IMR-90 (cell line): ENCODE measurements at regions not wholly inside any gene's neighbourhood (a gene's known extent, or its start where the extent isn't known, plus 50 kb on each side); places are given as distances from the start of the nearest gene placed in this dataset.

ENCODE experiments used
- ATAC-seq: fragments of 200-7000 bp; cut with Tn5 transposase; 2 replicates; pipeline ENCODE4 v1.9.1; 2020; ENCODE audit warnings: low read depth, mild to moderate bottlenecking, moderate library complexity
- BruUV-seq: library from RNA; stranded (reverse); fragments of 400-500 nt; replicated peaks from 2 replicates; lab custom pipeline; 2021; lab: Mats Ljungman, UMichigan
- CTCF ChIA-PET: fragments of 300-600 bp; formaldehyde crosslinking; extraction: SDS; loops from one replicate; lab custom pipeline; 2021; ENCODE audit warnings: antibody characterized with exemption; lab: Yijun Ruan, JAX
- POLR2A ChIA-PET: fragments of 300-600 bp; sonication (Branson Sonifier 250); formaldehyde crosslinking; loops from one replicate; lab custom pipeline; 2022; ENCODE audit warnings: antibody characterized with exemption; ENCODE audit not compliant: unreplicated experiment; lab: Charles Lee
- DNase-seq: peaks from one replicate; pipeline ENCODE4 v3.0.0; 2013
- H2AFZ ChIP-seq: replicated peaks from 2 replicates; pipeline ENCODE3; 2013; ENCODE audit warnings: low read length, mild to moderate bottlenecking; ENCODE audit not compliant: poor library complexity
- H2AK5ac ChIP-seq: 2 replicates; pipeline ENCODE4 v1.6.1; 2013; ENCODE audit warnings: low read depth, low read length, inconsistent platforms
- H2AK9ac ChIP-seq: replicated peaks from 2 replicates; pipeline ENCODE3; 2013; ENCODE audit warnings: mild to moderate bottlenecking, low read depth, low read length, moderate library complexity; ENCODE audit not compliant: poor library complexity
- H2BK120ac ChIP-seq: 2 replicates; pipeline ENCODE4 v1.6.1; 2013; ENCODE audit warnings: low read depth, low read length, inconsistent platforms
- H2BK15ac ChIP-seq: 3 replicates; pipeline ENCODE4 v1.6.1; 2013; ENCODE audit warnings: low read depth, low read length, inconsistent platforms
- H2BK20ac ChIP-seq: 2 replicates; pipeline ENCODE4 v1.6.1; 2013; ENCODE audit warnings: low read depth, mild to moderate bottlenecking, inconsistent platforms, low read length, moderate library complexity
- H2BK5ac ChIP-seq: 2 replicates; pipeline ENCODE4 v1.6.1; 2013; ENCODE audit warnings: mild to moderate bottlenecking, low read depth, low read length, inconsistent platforms; ENCODE audit not compliant: poor library complexity, severe bottlenecking
- H3K14ac ChIP-seq: replicated peaks from 2 replicates; pipeline ENCODE4 v1.6.1; 2013; ENCODE audit warnings: low read depth, low read length, inconsistent platforms
- H3K18ac ChIP-seq: 2 replicates; pipeline ENCODE4 v1.6.1; 2013; ENCODE audit warnings: low read depth, low read length, control low read depth
- H3K23ac ChIP-seq: 2 replicates; pipeline ENCODE4 v1.6.1; 2013; ENCODE audit warnings: low read depth, low read length, inconsistent platforms
- H3K27ac ChIP-seq: 2 replicates; pipeline ENCODE4 v1.5.1; 2013; ENCODE audit warnings: mild to moderate bottlenecking, control low read depth, low read length; ENCODE audit not compliant: insufficient read depth
- H3K27me3 ChIP-seq: 2 replicates; pipeline ENCODE4 v1.6.1; 2013; ENCODE audit warnings: low read length; ENCODE audit not compliant: control insufficient read depth, insufficient read depth
- H3K36me3 ChIP-seq: 2 replicates; pipeline ENCODE4 v1.6.1; 2013; ENCODE audit warnings: low read length, mixed read lengths; ENCODE audit not compliant: control insufficient read depth, insufficient read depth
- H3K4ac ChIP-seq: 2 replicates; pipeline ENCODE4 v1.6.1; 2013; ENCODE audit warnings: low read depth, low read length, inconsistent platforms
- H3K4me1 ChIP-seq: 2 replicates; pipeline ENCODE4 v1.6.1; 2013; ENCODE audit warnings: low read length, mixed read lengths; ENCODE audit not compliant: control insufficient read depth, insufficient read depth
- H3K4me2 ChIP-seq: 2 replicates; pipeline ENCODE4 v1.6.1; 2013; ENCODE audit warnings: low read depth, mild to moderate bottlenecking, control low read depth, low read length, moderate library complexity
- H3K4me3 ChIP-seq: 2 replicates; pipeline ENCODE4 v1.5.1; 2013; ENCODE audit warnings: low read depth, mild to moderate bottlenecking, control low read depth, low read length, moderate library complexity; ENCODE audit not compliant: insufficient read depth
- H3K56ac ChIP-seq: 2 replicates; pipeline ENCODE4 v1.6.1; 2013; ENCODE audit warnings: low read length, inconsistent platforms; ENCODE audit not compliant: insufficient read depth; ENCODE audit errors: extremely low read depth
- H3K79me1 ChIP-seq, 2 experiments: 2 replicates each; pipeline ENCODE4 v1.6.1; 2013; ENCODE audit warnings: low read length in 2 of 2, inconsistent platforms in 1 of 2, low read depth in 1 of 2
- H3K9ac ChIP-seq: 2 replicates; pipeline ENCODE4 v1.6.1; 2013; ENCODE audit warnings: low read depth, low read length, control low read depth
- H3K9me1 ChIP-seq: 2 replicates; pipeline ENCODE4 v1.6.1; 2013; ENCODE audit warnings: low read length, inconsistent platforms; ENCODE audit not compliant: insufficient read depth
- H3K9me3 ChIP-seq: 2 replicates; pipeline ENCODE4 v1.6.1; 2013; ENCODE audit warnings: low read length; ENCODE audit not compliant: control insufficient read depth, insufficient read depth
- H4K20me1 ChIP-seq: 2 replicates; pipeline ENCODE4 v1.6.1; 2013; ENCODE audit warnings: low read length, inconsistent platforms; ENCODE audit not compliant: insufficient read depth
- H4K5ac ChIP-seq: 2 replicates; pipeline ENCODE4 v1.6.1; 2013; ENCODE audit warnings: mild to moderate bottlenecking, low read depth, low read length, control low read depth
- H4K8ac ChIP-seq, 2 experiments: 2 replicates each; pipeline ENCODE4 v1.6.1; 2013; ENCODE audit warnings: low read depth in 2 of 2, low read length in 2 of 2, control low read depth in 1 of 2, inconsistent platforms in 1 of 2
- H4K91ac ChIP-seq: 2 replicates; pipeline ENCODE4 v1.6.1; 2013; ENCODE audit warnings: low read depth, low read length, inconsistent platforms; ENCODE audit not compliant: insufficient read depth
- CEBPB ChIP-seq: IDR thresholded peaks from 2 replicates; pipeline ENCODE4 v1.6.1; 2012; ENCODE audit warnings: low read depth, low read length, improper control_type of control experiment
- CHD1 ChIP-seq: IDR thresholded peaks from 2 replicates; pipeline ENCODE4 v1.6.1; 2012; ENCODE audit warnings: low read depth, low read length, improper control_type of control experiment
- WGBS, 2 experiments: methylation state at CpG; one replicate each; pipeline versions ENCODE4 v1.1.5 to v1.1.7; 2013; ENCODE audit warnings: missing lambda C conversion rate in 2 of 2; ENCODE audit not compliant: insufficient read length in 1 of 2; ENCODE audit errors: extremely low coverage in 2 of 2; 5-methylcytosine and 5-hydroxymethylcytosine counted together
- dilution Hi-C: fragments of 300-500 bp; cut with HindIII; formaldehyde crosslinking; loops from one replicate; pipeline ENCODE4 v1.14.3; 2018; ENCODE audit warnings: low sequenced_read_pairs; ENCODE audit not compliant: unreplicated experiment
- in situ Hi-C: fragments of 300-500 bp; cut with MboI; formaldehyde crosslinking; loops from 3 replicates; pipeline ENCODE4 v1.14.3; 2019; ENCODE audit warnings: low sequenced_read_pairs, inconsistent platforms, mixed read lengths
- intact Hi-C: fragments of 100-400 bp; cut with micrococcal nuclease; formaldehyde crosslinking; loops from 2 replicates; pipeline ENCODE4 v1.10.0; 2022

- in situ Hi-C loops = no loop called here
- dilution Hi-C loops = no loop called here
- no CpG with 5 or more reads among the region's 1 CpG for WGBS, 2 experiments
- Histone ChIP-seq H3K23ac (no peak overlapping the region), H3K4ac (no peak overlapping the region), H3K18ac (no peak overlapping the region), H3K27ac (no peak overlapping the region), H3K56ac (no peak overlapping the region), H3K4me3 (no peak overlapping the region), H3K79me1 (no peaks in the 10 kb centered on the region), H2AFZ (no peak overlapping the region), H2BK15ac (no peak overlapping the region), H3K27me3 (no peaks in the 10 kb centered on the region), H2BK5ac (no peak overlapping the region), H2BK20ac (no peak overlapping the region), H2BK120ac (no peak overlapping the region), H3K36me3 (no peaks in the 10 kb centered on the region), H4K8ac (no peak overlapping the region), H3K4me2 (no peak overlapping the region), H4K5ac (no peak overlapping the region), H3K9ac (no peak overlapping the region), H3K9me3 (no peaks in the 10 kb centered on the region; the same call in 1 of the 2 replicates), H3K4me1 (no peaks in the 10 kb centered on the region), H2AK5ac (no peak overlapping the region), H3K9me1 (no peaks in the 10 kb centered on the region), H2AK9ac (no peak overlapping the region), H4K91ac (no peak overlapping the region), H3K14ac (no peak overlapping the region), H4K20me1 (no peaks in the 10 kb centered on the region)
- TF ChIP-seq CHD1 (no peak), CEBPB (peak; percentile 35; the same call in 1 of the 2 replicates)
- BruUV-seq = no TSS peak
- no peak for DNase-seq
- ChIA-PET POLR2A (no interaction called here), CTCF (no interaction called here)
- no peak for ATAC-seq
- intact Hi-C loops = no loop called here
Measured at GRCh38 chr3:176574786-176575185, 622.5 kb downstream of the TBL1XR1 start.
